HCT116 (cell line): ENCODE measurements at regions not wholly inside any gene's neighbourhood (a gene's known extent, or its start where the extent isn't known, plus 50 kb on each side); places are given as distances from the start of the nearest gene placed in this dataset.

Source experiments
- ATAC-seq: fragments of 200-7000 bp; cut with Tn5 transposase; 2 replicates; pipeline ENCODE4 v1.9.1; 2020; ENCODE audit warnings: mild to moderate bottlenecking, moderate library complexity
- BruUV-seq: library from RNA; stranded (reverse); fragments of 400-500 nt; replicated peaks from 2 replicates; lab custom pipeline; 2021; lab: Mats Ljungman, UMichigan
- CTCF ChIA-PET: fragments of 300-600 bp; sonication (Branson Sonifier 250); formaldehyde crosslinking; loops from one replicate; lab custom pipeline; 2021; ENCODE audit warnings: antibody characterized with exemption; lab: Charles Lee
- POLR2A ChIA-PET: fragments of 300-600, 350-600 bp; sonication (Branson Sonifier 250); formaldehyde crosslinking; loops from one replicate; lab custom pipeline; 2021; ENCODE audit warnings: antibody characterized with exemption; lab: Charles Lee
- RAD21 ChIA-PET, 2 experiments: fragments of 300-600 bp; sonication (Branson Sonifier 250); formaldehyde crosslinking; loops; one replicate each; lab custom pipeline; 2023; ENCODE audit warnings: low total read pairs in 2 of 2; ENCODE audit not compliant: uncharacterized antibody in 2 of 2, unreplicated experiment in 2 of 2, low non-redundant PET in 1 of 2; lab: Charles Lee
- DNase-seq: peaks from one replicate; pipeline ENCODE4 v3.0.0-alpha.2; 2010; ENCODE audit warnings: low read depth, low spot score
- H2AFZ ChIP-seq: fragments of 200-600 bp; shearing (Covaris generic), sonication (generic); 2 replicates; pipeline ENCODE4 v1.6.1; 2017; ENCODE audit warnings: low read depth, mixed run types, mixed read lengths, antibody characterized with exemption, low read length; ENCODE audit not compliant: poor library complexity, severe bottlenecking
- H3K27ac ChIP-seq: 2 replicates; pipeline ENCODE4 v1.5.1; 2012; ENCODE audit warnings: low read depth, low read length
- H3K27me3 ChIP-seq: fragments of 200-600 bp; sonication (generic); 2 replicates; pipeline ENCODE4 v1.6.1; 2016; ENCODE audit warnings: mixed run types, low read length, mixed read lengths; ENCODE audit not compliant: insufficient read depth
- H3K36me3 ChIP-seq, 2 experiments: fragments of 200-500 bp in 1 of 2; fragments of 200-600 bp in 1 of 2; sonication (Bioruptor generic) in 1 of 2; sonication (generic) in 1 of 2; 2 replicates each; pipeline versions ENCODE4 v1.5.1 to v1.6.1; 2014 to 2016; ENCODE audit warnings: low read length in 2 of 2, inconsistent platforms in 1 of 2, mixed read lengths in 1 of 2, mixed run types in 1 of 2; ENCODE audit not compliant: insufficient read depth in 2 of 2, control insufficient read depth in 1 of 2
- H3K4me1 ChIP-seq, 2 experiments: fragments of 200-600 bp in 1 of 2; sonication (generic) in 1 of 2; 2 replicates each; pipeline versions ENCODE4 v1.5.1 to v1.6.1; 2012 to 2017; ENCODE audit warnings: low read length in 2 of 2, inconsistent platforms in 1 of 2, mild to moderate bottlenecking in 1 of 2, mixed read lengths in 1 of 2, mixed run types in 1 of 2, moderate library complexity in 1 of 2; ENCODE audit not compliant: insufficient read depth in 2 of 2, control insufficient read depth in 1 of 2
- H3K4me2 ChIP-seq: fragments of 200-600 bp; sonication (generic); 2 replicates; pipeline ENCODE4 v1.6.1; 2017; ENCODE audit warnings: mixed run types, low read length, mixed read lengths
- H3K4me3 ChIP-seq, 2 experiments: fragments of 200-600 bp in 1 of 2; sonication (generic) in 1 of 2; replicated peaks in 1 of 2; 2 replicates each; pipeline ENCODE4 v1.5.1; 2011 to 2016; ENCODE audit warnings: low read length in 2 of 2, control low read depth in 1 of 2, low read depth in 1 of 2, mild to moderate bottlenecking in 1 of 2, mixed read lengths in 1 of 2, mixed run types in 1 of 2
- H3K79me2 ChIP-seq: fragments of 200-600 bp; sonication (generic); 2 replicates; pipeline ENCODE4 v1.6.1; 2017; ENCODE audit warnings: mild to moderate bottlenecking, mixed run types, low read length, moderate library complexity, mixed read lengths; ENCODE audit not compliant: insufficient read depth
- H3K9ac ChIP-seq: fragments of 200-600 bp; sonication (generic); 2 replicates; pipeline ENCODE4 v1.6.1; 2016; ENCODE audit warnings: low read length, mixed read lengths
- H3K9me2 ChIP-seq: fragments of 200-600 bp; sonication (generic), shearing (Covaris generic); 2 replicates; pipeline ENCODE4 v1.6.1; 2017; ENCODE audit warnings: mixed run types, mild to moderate bottlenecking, moderate library complexity; ENCODE audit not compliant: insufficient read depth
- H3K9me3 ChIP-seq, 2 experiments: fragments of 200-500 bp in 1 of 2; fragments of 200-600 bp in 1 of 2; sonication (Bioruptor generic) in 1 of 2; sonication (generic) in 1 of 2; 2 replicates each; pipeline ENCODE4 v1.6.1; 2014 to 2017; ENCODE audit warnings: low read length in 2 of 2, mixed read lengths in 2 of 2, inconsistent platforms in 1 of 2, low read depth in 1 of 2, mild to moderate bottlenecking in 1 of 2, mixed run types in 1 of 2, moderate library complexity in 1 of 2; ENCODE audit not compliant: control insufficient read depth in 1 of 2, insufficient read depth in 1 of 2
- H4K20me1 ChIP-seq: fragments of 200-600 bp; sonication (generic), shearing (Covaris generic); 2 replicates; pipeline ENCODE4 v1.6.1; 2017; ENCODE audit warnings: mixed run types, mild to moderate bottlenecking, moderate library complexity; ENCODE audit not compliant: insufficient read depth
- CEBPB ChIP-seq: IDR thresholded peaks from 2 replicates; pipeline ENCODE4 v1.6.1; 2012; ENCODE audit warnings: low read depth
- EGR1 ChIP-seq: IDR thresholded peaks from 2 replicates; pipeline ENCODE4 v1.6.1; 2012; ENCODE audit warnings: low read depth
- EZH2 ChIP-seq: fragments of 200-600 bp; sonication (generic); IDR thresholded peaks from 2 replicates; pipeline ENCODE4 v1.6.1; 2017; ENCODE audit warnings: antibody characterized with exemption, mixed run types
- EZH2phosphoT487 ChIP-seq: fragments of 200-600 bp; IDR thresholded peaks from 2 replicates; pipeline ENCODE4 v1.6.1; 2018; ENCODE audit warnings: antibody characterized with exemption, borderline replicate concordance
- FOSL1 ChIP-seq: IDR thresholded peaks from 2 replicates; pipeline ENCODE4 v1.6.1; 2012; ENCODE audit warnings: low read depth
- JUND ChIP-seq: IDR thresholded peaks from 2 replicates; pipeline ENCODE4 v1.6.1; 2012
- POLR2A ChIP-seq: IDR thresholded peaks from 2 replicates; pipeline ENCODE4 v1.7.0; 2011; ENCODE audit warnings: borderline replicate concordance; ENCODE audit not compliant: insufficient read depth, insufficient read length; ENCODE audit errors: extremely low read depth
- POLR2AphosphoS5 ChIP-seq: IDR thresholded peaks from 2 replicates; pipeline ENCODE4 v1.6.1; 2011; ENCODE audit warnings: mild to moderate bottlenecking, low read depth, low read length, moderate library complexity
- RAD21 ChIP-seq: IDR thresholded peaks from 2 replicates; pipeline ENCODE4 v1.6.1; 2012; ENCODE audit warnings: low read depth, mild to moderate bottlenecking
- REST ChIP-seq: IDR thresholded peaks from 2 replicates; pipeline ENCODE4 v1.6.1; 2012; ENCODE audit warnings: low read depth
- SIN3A ChIP-seq: IDR thresholded peaks from 2 replicates; pipeline ENCODE4 v1.6.1; 2012; ENCODE audit warnings: low read depth
- SP1 ChIP-seq: IDR thresholded peaks from 2 replicates; pipeline ENCODE4 v1.6.1; 2012; ENCODE audit warnings: low read depth
- SRF ChIP-seq: IDR thresholded peaks from 2 replicates; pipeline ENCODE4 v1.6.1; 2012; ENCODE audit warnings: low read depth
- TCF7L2 ChIP-seq: IDR thresholded peaks from 2 replicates; pipeline ENCODE4 v1.7.0; 2011; ENCODE audit warnings: borderline replicate concordance, inconsistent platforms; ENCODE audit not compliant: insufficient read depth, insufficient read length; ENCODE audit errors: extremely low read depth
- ZFX ChIP-seq: fragments of 450-650 bp; IDR thresholded peaks from 2 replicates; pipeline ENCODE4 v1.6.1; 2017
- intact Hi-C: fragments of 100-400 bp; cut with micrococcal nuclease; formaldehyde crosslinking; loops from 2 replicates; pipeline ENCODE4 v1.10.0; 2022
- TF ChIP-seq, protein P1 (sequence below): IDR thresholded peaks from 2 replicates; pipeline ENCODE4 v1.6.1; 2012
- TF ChIP-seq, protein P2 (sequence below), 3 experiments: fragments of 200-600 bp in 1 of 3; sonication (generic) in 1 of 3; IDR thresholded peaks in 2 of 3; conservative IDR thresholded peaks in 1 of 3; 2 replicates each; pipeline ENCODE4 v1.5.1; 2012 to 2017; ENCODE audit warnings: low read depth in 2 of 3, low read length in 2 of 3, antibody characterized with exemption in 1 of 3, borderline replicate concordance in 1 of 3, control low read depth in 1 of 3, mild to moderate bottlenecking in 1 of 3, mixed read lengths in 1 of 3, mixed run types in 1 of 3, moderate library complexity in 1 of 3; ENCODE audit not compliant: insufficient read depth in 1 of 3

DNA sequence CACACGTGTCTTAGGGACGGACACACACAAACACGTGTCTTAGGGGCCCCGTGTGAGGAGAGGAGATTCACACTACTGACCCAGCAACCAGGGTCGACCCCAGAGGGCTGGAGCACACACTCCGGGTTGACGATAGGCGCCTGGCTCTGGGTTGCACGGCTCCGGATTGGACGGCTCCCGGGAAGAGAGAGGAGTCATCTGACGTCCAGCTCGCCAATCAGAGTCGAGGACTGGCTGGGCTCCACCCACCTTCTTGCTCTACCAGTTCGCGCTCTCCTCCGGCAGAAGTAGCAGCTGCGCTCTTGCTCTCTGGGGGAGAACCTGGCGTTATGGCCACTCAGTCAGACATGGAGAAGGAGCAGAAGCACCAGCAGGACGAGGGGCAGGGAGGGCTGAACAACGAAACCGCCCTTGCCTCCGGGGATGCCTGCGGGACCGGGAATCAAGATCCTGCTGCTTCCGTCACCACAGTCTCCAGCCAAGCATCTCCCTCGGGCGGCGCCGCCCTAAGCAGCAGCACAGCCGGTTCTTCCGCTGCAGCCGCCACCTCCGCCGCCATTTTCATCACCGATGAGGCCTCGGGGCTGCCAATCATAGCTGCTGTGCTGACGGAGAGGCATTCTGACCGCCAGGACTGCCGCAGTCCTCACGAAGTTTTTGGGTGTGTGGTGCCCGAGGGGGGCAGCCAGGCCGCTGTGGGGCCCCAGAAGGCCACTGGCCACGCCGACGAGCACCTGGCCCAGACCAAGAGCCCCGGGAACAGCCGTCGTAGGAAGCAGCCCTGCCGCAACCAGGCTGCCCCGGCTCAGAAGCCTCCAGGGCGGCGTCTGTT, 74.3 kb downstream of the NUDT10 start:
- RAD21 ChIA-PET: no interaction called here
- BruUV-seq: no TSS peak

More for the DNA sequence above, 74.3 kb downstream of the NUDT10 start:
- Histone ChIP-seq H3K36me3 (no peaks in the 10 kb centered on the region), H3K4me3 (no peak overlapping the region), H3K79me2 (no peaks in the 10 kb centered on the region), H4K20me1 (no peaks in the 10 kb centered on the region), H3K4me1 (no peaks in the 10 kb centered on the region), H3K27me3 (no peaks in the 10 kb centered on the region), H2AFZ (no peak overlapping the region), H3K9ac (no peak overlapping the region), H3K9me3 (no peaks in the 10 kb centered on the region), H3K9me2 (no peaks in the 10 kb centered on the region), H3K4me2 (no peak overlapping the region)
- POLR2A ChIA-PET: no interaction called here
- no peak for ATAC-seq
- CTCF ChIA-PET: no interaction called here
- TF ChIP-seq, protein P1, sequence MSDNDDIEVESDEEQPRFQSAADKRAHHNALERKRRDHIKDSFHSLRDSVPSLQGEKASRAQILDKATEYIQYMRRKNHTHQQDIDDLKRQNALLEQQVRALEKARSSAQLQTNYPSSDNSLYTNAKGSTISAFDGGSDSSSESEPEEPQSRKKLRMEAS: no peak
- TF ChIP-seq FOSL1: no peak
- no peak for TF ChIP-seq REST
- no peak for TF ChIP-seq SP1
- TF ChIP-seq CEBPB: no peak
- TF ChIP-seq EZH2: no peak
- TF ChIP-seq SIN3A: no peak
- TF ChIP-seq POLR2AphosphoS5: no peak
- no peak for TF ChIP-seq TCF7L2
- TF ChIP-seq POLR2A: no peak
- TF ChIP-seq, protein P2, sequence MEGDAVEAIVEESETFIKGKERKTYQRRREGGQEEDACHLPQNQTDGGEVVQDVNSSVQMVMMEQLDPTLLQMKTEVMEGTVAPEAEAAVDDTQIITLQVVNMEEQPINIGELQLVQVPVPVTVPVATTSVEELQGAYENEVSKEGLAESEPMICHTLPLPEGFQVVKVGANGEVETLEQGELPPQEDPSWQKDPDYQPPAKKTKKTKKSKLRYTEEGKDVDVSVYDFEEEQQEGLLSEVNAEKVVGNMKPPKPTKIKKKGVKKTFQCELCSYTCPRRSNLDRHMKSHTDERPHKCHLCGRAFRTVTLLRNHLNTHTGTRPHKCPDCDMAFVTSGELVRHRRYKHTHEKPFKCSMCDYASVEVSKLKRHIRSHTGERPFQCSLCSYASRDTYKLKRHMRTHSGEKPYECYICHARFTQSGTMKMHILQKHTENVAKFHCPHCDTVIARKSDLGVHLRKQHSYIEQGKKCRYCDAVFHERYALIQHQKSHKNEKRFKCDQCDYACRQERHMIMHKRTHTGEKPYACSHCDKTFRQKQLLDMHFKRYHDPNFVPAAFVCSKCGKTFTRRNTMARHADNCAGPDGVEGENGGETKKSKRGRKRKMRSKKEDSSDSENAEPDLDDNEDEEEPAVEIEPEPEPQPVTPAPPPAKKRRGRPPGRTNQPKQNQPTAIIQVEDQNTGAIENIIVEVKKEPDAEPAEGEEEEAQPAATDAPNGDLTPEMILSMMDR (IDR thresholded peaks at IDR 0.05 in 2 of 3, conservative IDR thresholded peaks at IDR 0.05 in 1 of 3; ENCODE audit: borderline replicate concordance in 1 of 3, insufficient read depth in 1 of 3, low read depth in 2 of 3, low read length in 2 of 3): no peak
- TF ChIP-seq EZH2phosphoT487: no peak
- no peak for TF ChIP-seq JUND
- TF ChIP-seq ZFX: no peak
- no peak for TF ChIP-seq EGR1
- TF ChIP-seq SRF: no peak
- no peak for TF ChIP-seq RAD21
- TF ChIP-seq, all 23 proteins: peak for 0
- DNase-seq: no peak
- H3K27ac ChIP-seq: no peak overlapping the region
- intact Hi-C loops: no loop called here
